K562 (cell line): ENCODE measurements at regions not wholly inside any gene's neighbourhood (a gene's known extent, or its start where the extent isn't known, plus 50 kb on each side); places are given as distances from the start of the nearest gene placed in this dataset.

Experiments used
- DMBX1 ChIP-seq: fragments of 250-450 bp; sonication (Bioruptor Pico); IDR thresholded peaks from 2 replicates; pipeline ENCODE4 v1.8.0; 2022; ENCODE audit warnings: inconsistent platforms, mild to moderate bottlenecking, moderate library complexity, borderline replicate concordance
- SIN3A ChIP-seq, 2 experiments: fragments of 150-350 bp in 1 of 2; IDR thresholded peaks; 2 replicates each; pipeline ENCODE4 v1.6.1; 2011 to 2016; ENCODE audit warnings: borderline replicate concordance in 2 of 2, low read depth in 2 of 2, low read length in 2 of 2, mild to moderate bottlenecking in 2 of 2, moderate library complexity in 2 of 2; ENCODE audit not compliant: control insufficient read depth in 1 of 2
- USF1 ChIP-seq: sonication (generic); formaldehyde crosslinking; IDR thresholded peaks from 2 replicates; pipeline ENCODE4 v1.9.0; 2022; ENCODE audit warnings: mild to moderate bottlenecking, missing genetic modification reagents

- TF ChIP-seq DMBX1 (CRISPR knock-in tag): no peak
- no peak for TF ChIP-seq SIN3A (IDR thresholded peaks at IDR 0.05; ENCODE audit: borderline replicate concordance in 2 of 2, control insufficient read depth in 1 of 2, low read depth in 2 of 2, low read length in 2 of 2)
- TF ChIP-seq USF1 (CRISPR knock-in tag): no peak
These were observed 52.6 kb upstream of the PTGFRN start for GRCh38 chr1:116857092-116857491.
